A549 (cell line): ENCODE measurements at regions not wholly inside any gene's neighbourhood (a gene's known extent, or its start where the extent isn't known, plus 50 kb on each side); places are given as distances from the start of the nearest gene placed in this dataset.

Experiments used
- CTCF ChIP-seq: fragments of >200 bp; sonication (Bioruptor Twin); formaldehyde crosslinking; IDR thresholded peaks from 3 replicates; pipeline ENCODE4 v1.5.1; 2016
- EP300 ChIP-seq, 2 experiments: fragments of >200 bp; sonication (Bioruptor Twin); formaldehyde crosslinking; IDR thresholded peaks; 2 replicates in 1 of 2; 3 replicates in 1 of 2; pipeline ENCODE4 v1.6.1; 2016 to 2017
- HDAC2 ChIP-seq: fragments of 200-600 bp; sonication (generic); IDR thresholded peaks from 2 replicates; pipeline ENCODE4 v1.6.1; 2016
- MAZ ChIP-seq: fragments of 150-350 bp; IDR thresholded peaks from 2 replicates; pipeline ENCODE4 v1.6.1; 2014; ENCODE audit warnings: antibody characterized with exemption, low read depth, low read length, borderline replicate concordance
- MYC ChIP-seq: IDR thresholded peaks from 2 replicates; pipeline ENCODE4 v1.6.1; 2012; ENCODE audit warnings: mild to moderate bottlenecking, inconsistent platforms, low read length, improper control_type of control experiment, borderline replicate concordance
- POLR2A ChIP-seq: IDR thresholded peaks from 2 replicates; pipeline ENCODE4 v1.6.1; 2012; ENCODE audit warnings: mild to moderate bottlenecking, low read length
- SMC3 ChIP-seq: fragments of >200 bp; sonication (Bioruptor Twin); formaldehyde crosslinking; IDR thresholded peaks from 3 replicates; pipeline ENCODE4 v1.6.1; 2018; ENCODE audit warnings: inconsistent platforms

GRCh38 chr3:192026661-192027060 lies 565.7 kb downstream of the PYDC2 start:
- TF ChIP-seq CTCF (no peak), POLR2A (no peak), EP300 (IDR thresholded peaks at IDR 0.05) (no peak), MAZ (no peak), SMC3 (no peak), MYC (no peak), HDAC2 (no peak)
